ENCODE measurements at regions not wholly inside any gene's neighbourhood (a gene's known extent, or its start where the extent isn't known, plus 50 kb on each side); places are given as distances from the start of the nearest gene placed in this dataset.

DNA sequence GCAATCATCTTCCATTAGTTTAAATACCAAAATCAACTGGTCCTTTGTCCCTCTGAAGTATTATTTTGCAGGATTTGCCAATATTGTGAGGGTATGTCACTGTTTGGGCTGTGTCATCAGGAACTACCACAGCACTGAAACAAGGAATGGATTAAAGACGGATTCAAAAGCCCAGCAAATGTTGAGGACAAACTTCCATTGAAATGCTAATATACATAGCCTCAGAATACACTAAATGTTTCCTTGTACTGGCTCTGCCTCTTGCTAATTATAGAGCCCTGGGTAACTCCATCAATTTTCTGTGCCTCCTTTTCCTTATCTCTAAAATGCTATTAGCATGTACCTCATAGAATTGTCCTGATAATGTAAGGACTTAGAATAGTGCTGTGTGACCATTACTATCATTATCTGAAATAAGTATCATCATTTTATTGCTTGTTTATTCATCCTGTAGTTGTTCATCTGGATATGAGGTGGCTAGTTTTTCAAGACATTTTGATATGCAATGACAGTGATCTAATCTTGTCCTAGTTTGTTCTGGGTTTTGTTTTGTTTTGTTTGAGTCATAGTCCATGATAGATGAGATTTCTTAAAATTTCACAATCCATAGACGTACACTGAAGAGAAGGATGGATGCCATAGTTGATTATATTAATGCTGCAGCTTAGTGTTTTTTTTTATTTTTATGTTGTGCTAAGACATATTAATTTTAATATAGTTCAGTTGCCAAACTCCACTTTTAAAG, 333.4 kb upstream of the KCNH7 start:
- WGBS (ENCODE audit: insufficient coverage, low coverage, missing lambda C conversion rate) = 0% methylated on average over 2 of the region's 2 CpGs
- TF ChIP-seq RBM22 (IDR thresholded peaks at IDR 0.05; ENCODE audit: low read depth, low read length, poor library complexity, severe bottlenecking) = no peak
- no peak for TF ChIP-seq ZNF124 (CRISPR knock-in tag; IDR thresholded peaks at IDR 0.05)
- no peak for TF ChIP-seq ADNP (tag; IDR thresholded peaks at IDR 0.05)
- TF ChIP-seq, protein P1, sequence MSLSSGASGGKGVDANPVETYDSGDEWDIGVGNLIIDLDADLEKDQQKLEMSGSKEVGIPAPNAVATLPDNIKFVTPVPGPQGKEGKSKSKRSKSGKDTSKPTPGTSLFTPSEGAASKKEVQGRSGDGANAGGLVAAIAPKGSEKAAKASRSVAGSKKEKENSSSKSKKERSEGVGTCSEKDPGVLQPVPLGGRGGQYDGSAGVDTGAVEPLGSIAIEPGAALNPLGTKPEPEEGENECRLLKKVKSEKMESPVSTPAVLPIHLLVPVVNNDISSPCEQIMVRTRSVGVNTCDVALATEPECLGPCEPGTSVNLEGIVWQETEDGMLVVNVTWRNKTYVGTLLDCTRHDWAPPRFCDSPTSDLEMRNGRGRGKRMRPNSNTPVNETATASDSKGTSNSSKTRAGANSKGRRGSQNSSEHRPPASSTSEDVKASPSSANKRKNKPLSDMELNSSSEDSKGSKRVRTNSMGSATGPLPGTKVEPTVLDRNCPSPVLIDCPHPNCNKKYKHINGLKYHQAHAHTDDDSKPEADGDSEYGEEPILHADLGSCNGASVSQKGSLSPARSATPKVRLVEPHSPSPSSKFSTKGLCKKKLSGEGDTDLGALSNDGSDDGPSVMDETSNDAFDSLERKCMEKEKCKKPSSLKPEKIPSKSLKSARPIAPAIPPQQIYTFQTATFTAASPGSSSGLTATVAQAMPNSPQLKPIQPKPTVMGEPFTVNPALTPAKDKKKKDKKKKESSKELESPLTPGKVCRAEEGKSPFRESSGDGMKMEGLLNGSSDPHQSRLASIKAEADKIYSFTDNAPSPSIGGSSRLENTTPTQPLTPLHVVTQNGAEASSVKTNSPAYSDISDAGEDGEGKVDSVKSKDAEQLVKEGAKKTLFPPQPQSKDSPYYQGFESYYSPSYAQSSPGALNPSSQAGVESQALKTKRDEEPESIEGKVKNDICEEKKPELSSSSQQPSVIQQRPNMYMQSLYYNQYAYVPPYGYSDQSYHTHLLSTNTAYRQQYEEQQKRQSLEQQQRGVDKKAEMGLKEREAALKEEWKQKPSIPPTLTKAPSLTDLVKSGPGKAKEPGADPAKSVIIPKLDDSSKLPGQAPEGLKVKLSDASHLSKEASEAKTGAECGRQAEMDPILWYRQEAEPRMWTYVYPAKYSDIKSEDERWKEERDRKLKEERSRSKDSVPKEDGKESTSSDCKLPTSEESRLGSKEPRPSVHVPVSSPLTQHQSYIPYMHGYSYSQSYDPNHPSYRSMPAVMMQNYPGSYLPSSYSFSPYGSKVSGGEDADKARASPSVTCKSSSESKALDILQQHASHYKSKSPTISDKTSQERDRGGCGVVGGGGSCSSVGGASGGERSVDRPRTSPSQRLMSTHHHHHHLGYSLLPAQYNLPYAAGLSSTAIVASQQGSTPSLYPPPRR (CRISPR knock-in tag; IDR thresholded peaks at IDR 0.05; ENCODE audit: borderline replicate concordance) = no peak
- no peak for TF ChIP-seq TEAD1 (CRISPR knock-in tag; IDR thresholded peaks at IDR 0.05)
- no peak for TF ChIP-seq SMAD3 (CRISPR knock-in tag; conservative IDR thresholded peaks at IDR 0.05)
- no peak for TF ChIP-seq FOS (IDR thresholded peaks at IDR 0.05; ENCODE audit: extremely low read depth, insufficient read length)
- TF ChIP-seq FOSL1 (tag; conservative IDR thresholded peaks at IDR 0.05) = no peak
- no peak for TF ChIP-seq TCF7L2 (IDR thresholded peaks at IDR 0.05; ENCODE audit: low read depth, low read length)
- no peak for TF ChIP-seq NFYB (IDR thresholded peaks at IDR 0.05; ENCODE audit: extremely low read depth, insufficient read length)
- TF ChIP-seq, protein P2, sequence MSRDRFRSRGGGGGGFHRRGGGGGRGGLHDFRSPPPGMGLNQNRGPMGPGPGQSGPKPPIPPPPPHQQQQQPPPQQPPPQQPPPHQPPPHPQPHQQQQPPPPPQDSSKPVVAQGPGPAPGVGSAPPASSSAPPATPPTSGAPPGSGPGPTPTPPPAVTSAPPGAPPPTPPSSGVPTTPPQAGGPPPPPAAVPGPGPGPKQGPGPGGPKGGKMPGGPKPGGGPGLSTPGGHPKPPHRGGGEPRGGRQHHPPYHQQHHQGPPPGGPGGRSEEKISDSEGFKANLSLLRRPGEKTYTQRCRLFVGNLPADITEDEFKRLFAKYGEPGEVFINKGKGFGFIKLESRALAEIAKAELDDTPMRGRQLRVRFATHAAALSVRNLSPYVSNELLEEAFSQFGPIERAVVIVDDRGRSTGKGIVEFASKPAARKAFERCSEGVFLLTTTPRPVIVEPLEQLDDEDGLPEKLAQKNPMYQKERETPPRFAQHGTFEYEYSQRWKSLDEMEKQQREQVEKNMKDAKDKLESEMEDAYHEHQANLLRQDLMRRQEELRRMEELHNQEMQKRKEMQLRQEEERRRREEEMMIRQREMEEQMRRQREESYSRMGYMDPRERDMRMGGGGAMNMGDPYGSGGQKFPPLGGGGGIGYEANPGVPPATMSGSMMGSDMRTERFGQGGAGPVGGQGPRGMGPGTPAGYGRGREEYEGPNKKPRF (IDR thresholded peaks at IDR 0.05; ENCODE audit: low read depth, low read length) = no peak
- TF ChIP-seq FOXK2 (conservative IDR thresholded peaks at IDR 0.05 in 1 of 2, IDR thresholded peaks at IDR 0.05 in 1 of 2; ENCODE audit: low read depth in 2 of 2) = no peak
- no peak for TF ChIP-seq GTF2A2 (tag; IDR thresholded peaks at IDR 0.05)
- no peak for TF ChIP-seq TBP (optimal IDR thresholded peaks at IDR 0.05; ENCODE audit: low read depth, low read length)
- TF ChIP-seq PCBP2 (IDR thresholded peaks at IDR 0.05; ENCODE audit: low read depth, low read length, poor library complexity, severe bottlenecking) = no peak
- no peak for TF ChIP-seq TARDBP (IDR thresholded peaks at IDR 0.05)
- TF ChIP-seq ZNF696 (CRISPR knock-in tag; conservative IDR thresholded peaks at IDR 0.05) = no peak

More for the DNA sequence above, 333.4 kb upstream of the KCNH7 start:
- no peak for DNase-seq (ENCODE audit: extremely low read depth in 1 of 4, low spot score in 3 of 4)
- no peak overlapping the region for H2AFZ ChIP-seq (ENCODE audit: low read depth, low read length)
- H3K27me3 ChIP-seq (ENCODE audit: control insufficient read depth in 2 of 2, insufficient read depth in 2 of 2, low read length in 2 of 2) = no peaks in the 10 kb centered on the region
- H3K4me2 ChIP-seq (ENCODE audit: insufficient read depth, low read length) = no peak overlapping the region
- H3K9me3 ChIP-seq (replicated peaks; ENCODE audit: control insufficient read depth, insufficient read depth, low read depth, low read length) = no peaks in the 10 kb centered on the region
- H3K79me2 ChIP-seq (ENCODE audit: control insufficient read depth, insufficient read depth, low read length) = no peaks in the 10 kb centered on the region
- H3K4me1 ChIP-seq (replicated peaks in 1 of 2; ENCODE audit: control insufficient read depth in 2 of 2, insufficient read depth in 2 of 2, low read length in 2 of 2) = no peaks in the 10 kb centered on the region
- BruUV-seq (replicated peaks) = no TSS peak
- H4K20me1 ChIP-seq (replicated peaks; ENCODE audit: control insufficient read depth, insufficient read depth, low read length) = no peaks in the 10 kb centered on the region
- ATAC-seq = no peak
- CTCF ChIA-PET (ENCODE audit: low intra/inter-chr PET ratio) = no interaction called here
- intact Hi-C loops (cut with micrococcal nuclease) (no loop called here), in situ Hi-C loops (cut with MboI) (no loop called here)
- no peak overlapping the region for H3K9ac ChIP-seq (ENCODE audit: insufficient read depth in 1 of 2, low read depth in 2 of 2, low read length in 2 of 2)
- H3K9me1 ChIP-seq (ENCODE audit: control insufficient read depth, insufficient read depth, low read length) = no peaks in the 10 kb centered on the region
- POLR2A ChIA-PET = no interaction called here
- H3K36me3 ChIP-seq (ENCODE audit: control insufficient read depth, insufficient read depth, low read length) = no peaks in the 10 kb centered on the region
- H3K27ac ChIP-seq (ENCODE audit: extremely low read depth, low read depth, low read length) = no peak overlapping the region
- no peak overlapping the region for H3K4me3 ChIP-seq
- no peak for FAIRE-seq
